HG02763 (cell line): ENCODE measurements at regions not wholly inside any gene's neighbourhood (a gene's known extent, or its start where the extent isn't known, plus 50 kb on each side); places are given as distances from the start of the nearest gene placed in this dataset.

Experiments
- ATAC-seq: cut with Tn5 transposase; IDR thresholded peaks from one replicate; pipeline ENCODE4 v1.9.1; 2021; ENCODE audit warnings: mild to moderate bottlenecking, moderate library complexity; ENCODE audit not compliant: unreplicated experiment

DNA sequence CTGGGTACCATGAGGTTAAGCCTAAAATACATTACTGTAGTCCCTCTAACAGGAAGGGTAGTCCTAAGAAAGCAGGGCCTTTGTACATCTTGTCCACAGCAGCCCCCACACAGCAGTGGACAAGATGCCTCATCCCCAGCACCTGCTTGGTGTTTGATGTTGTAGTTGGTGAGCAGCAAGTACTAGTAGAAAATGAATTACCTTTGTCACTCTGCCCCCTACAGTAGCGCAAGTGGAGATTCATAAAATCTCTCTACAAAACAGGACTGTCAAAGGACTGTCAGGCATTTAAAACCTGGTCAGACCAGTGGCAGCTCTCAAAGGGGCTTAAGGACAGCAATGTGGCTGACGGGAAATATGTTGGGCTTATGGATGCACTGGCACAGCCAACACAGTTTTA, 122.5 kb downstream of the TMEM174 start:
- no peak for ATAC-seq

DNA sequence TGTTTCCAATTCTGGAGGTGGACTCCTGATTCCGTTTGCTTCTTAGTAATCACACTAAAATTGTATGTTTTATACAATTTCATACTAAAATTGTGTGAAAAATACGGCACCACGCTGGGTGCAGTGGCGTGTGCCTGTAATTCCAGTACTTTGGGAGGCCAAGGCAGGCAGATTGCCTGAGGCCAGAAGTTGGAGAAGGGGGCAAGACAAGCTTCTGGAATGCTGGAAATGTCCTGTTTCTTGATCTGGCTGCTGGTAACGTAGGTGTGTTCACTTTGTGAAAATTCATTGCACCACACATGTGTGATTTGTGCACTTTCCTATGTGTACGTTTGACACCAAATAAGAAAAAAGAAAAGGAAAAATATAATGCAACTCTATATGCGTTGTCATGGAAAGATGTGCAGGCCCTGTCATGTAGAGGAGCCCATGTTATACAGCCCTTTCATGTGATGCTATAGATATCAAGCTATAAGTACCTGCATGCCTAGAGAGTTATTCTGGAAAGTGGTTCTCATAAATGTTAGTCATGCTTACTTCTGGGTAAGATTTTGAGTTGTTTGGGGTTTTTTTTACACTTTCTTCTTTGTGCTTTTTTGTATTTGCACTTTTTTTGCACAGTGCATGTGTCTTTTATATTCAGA, 119.9 kb downstream of the TMEM174 start:
- ATAC-seq: no peak

DNA sequence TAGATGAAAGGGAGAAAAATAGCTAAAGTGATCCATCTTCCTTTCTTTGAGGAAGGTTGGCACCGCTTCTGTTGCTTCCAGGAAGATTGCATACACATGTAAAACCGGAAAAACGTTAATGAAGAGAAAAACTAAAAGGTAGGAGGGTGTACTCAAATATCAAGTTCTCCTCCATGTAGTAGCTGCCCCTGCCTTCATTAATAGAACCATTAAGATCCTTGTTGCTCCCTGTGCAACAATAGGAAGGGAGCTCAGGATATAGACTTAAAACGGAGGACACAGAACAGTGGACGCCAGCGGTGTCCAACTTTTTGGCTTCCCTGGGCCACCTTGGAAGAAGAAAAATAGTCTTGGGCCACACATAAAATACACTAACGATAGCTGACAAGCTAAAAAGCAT, 118.9 kb downstream of the TMEM174 start:
- ATAC-seq: no peak

DNA sequence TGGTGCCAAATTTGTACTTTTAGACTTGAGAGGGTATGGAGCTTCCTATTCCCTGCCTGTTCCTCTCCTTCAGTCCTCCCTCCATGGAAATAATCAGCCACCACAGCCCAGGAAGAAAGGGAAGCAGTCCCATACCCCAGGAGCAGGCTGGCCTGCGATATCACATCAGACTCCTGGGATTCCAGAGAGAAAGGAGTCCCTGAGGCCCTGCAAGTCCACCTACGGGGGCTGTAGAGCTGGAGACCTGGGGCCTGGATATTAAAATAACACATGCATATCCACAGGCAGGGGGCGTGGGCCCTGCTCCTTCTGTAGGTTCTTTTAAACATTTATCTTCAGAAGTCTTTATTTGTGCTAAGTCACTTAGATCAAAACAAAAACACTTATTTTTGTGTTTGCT, 117.2 kb downstream of the TMEM174 start:
- ATAC-seq: no peak

DNA sequence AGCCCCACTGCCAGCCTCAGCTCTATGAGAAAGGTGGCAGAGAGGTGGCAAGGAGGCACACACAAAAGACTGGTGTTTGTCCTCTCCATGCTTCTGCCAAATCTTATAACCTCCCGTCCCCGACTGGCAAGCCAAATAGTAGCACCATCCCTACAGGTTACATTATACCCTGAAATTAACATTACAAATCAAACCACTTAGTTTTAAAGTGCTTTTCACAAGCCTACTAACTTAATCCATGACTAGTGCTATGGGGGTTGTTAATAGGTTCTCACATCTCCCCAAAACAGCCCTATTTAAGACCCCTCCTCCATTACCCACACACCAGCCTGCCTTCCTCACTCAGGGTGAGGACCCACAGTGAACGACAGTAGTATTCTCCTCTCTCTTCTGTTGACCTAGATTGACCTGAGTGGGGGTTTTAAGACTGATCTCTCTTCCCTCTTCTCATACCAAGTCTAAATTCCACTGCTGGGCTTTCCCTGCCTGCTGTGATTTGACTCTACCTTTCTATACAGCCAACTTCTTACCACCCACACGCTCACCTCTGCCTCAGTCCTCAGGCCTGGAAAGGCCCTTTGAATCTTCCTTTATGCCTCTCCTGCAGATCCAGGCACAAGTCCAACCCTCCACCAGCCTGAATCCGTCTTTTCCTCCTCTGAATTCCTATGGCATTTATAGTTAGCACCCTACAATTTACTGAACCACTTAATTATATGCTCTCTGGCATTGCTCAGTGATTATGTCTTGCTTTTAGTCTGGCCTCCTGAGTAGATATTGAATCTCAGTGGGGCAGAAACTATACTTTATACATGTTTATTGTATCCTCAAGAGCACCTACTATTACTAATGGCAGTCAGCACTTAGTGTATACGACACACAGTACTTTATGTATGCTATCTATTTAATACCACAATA, 116.1 kb downstream of the TMEM174 start:
- ATAC-seq: no peak

DNA sequence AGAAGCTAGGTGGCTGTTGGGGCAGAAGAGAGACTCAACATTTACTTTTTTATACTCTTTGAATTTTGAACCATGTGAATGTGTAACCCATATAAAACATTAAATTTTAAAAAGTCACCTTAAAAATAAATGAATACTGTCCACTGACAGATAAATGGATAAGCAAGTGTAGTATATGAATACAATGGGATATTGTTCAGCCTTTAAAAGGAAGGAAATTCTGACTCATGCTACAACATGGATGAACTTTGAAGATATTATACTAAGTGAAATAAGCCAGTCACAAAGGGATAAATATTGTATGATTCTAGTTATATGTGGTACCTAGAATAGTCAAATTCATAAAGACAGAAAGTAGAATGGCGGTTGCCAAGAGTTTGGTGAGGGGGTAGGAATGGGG, 113.9 kb downstream of the TMEM174 start:
- ATAC-seq: no peak

DNA sequence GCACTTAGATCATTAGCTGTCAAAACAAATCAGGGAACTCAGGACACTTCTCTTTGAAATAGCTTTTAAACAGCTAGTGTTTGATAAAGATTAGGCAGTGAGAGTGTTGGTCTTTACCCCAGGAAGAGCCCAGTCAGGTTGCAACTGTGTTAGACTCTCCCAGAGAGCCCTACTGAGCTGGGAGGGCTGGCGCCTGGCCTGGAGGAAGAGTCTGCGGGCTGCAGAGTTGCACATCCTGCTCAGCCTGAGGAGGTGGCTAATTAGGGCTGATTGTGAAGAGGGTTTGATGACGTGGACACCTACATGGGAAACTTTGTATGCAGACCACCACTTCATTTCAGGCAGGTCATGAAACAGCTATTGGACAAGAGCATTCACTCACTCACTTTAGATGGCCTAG, 112.0 kb downstream of the TMEM174 start:
- ATAC-seq: no peak

DNA sequence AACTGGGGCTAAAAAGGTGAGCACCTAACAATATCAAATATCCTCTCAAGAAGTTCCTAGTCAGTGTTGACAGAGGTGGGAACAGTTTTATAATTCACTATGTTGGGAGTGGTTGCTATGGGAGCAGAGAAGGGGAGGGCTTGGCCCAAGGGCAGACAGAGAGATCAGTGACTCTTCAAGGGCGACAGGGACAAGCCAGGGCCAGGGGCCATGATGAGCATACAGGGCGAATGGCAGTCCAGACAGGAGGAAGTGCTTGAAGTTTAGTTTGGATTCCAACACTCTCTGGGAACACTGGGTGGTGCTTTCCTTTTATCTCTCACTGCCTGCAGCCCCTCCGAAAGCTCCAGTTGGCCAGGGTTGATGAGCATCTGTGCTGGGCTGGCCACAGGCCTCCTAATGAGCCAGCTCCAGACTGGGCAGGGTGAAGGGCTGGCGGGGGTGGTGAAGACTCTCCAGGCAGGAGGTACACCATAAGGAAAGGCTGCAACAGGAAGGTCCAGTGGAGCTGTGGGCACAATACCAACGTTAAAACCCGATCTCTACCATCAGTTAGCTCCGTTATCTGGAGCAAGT, 111.3 kb downstream of the TMEM174 start:
- no peak for ATAC-seq

DNA sequence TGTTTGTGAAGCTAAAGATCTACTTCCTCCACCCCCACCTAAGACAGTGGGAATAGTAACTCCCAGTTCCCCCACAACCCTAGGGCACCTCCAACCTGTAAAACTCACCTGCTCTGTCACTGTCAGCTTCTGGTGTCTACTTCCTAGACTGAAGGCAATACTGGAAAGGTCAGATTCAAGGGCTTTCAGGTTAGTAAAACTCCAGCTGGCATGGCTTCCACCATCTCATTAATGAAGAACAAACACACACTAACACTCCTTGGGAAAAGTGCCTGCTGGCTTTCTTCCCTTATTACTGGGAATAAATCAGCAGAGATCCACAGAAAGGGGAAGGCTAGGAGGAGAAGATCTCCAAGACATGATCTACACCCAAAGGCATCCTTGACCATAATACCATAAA, 109.9 kb downstream of the TMEM174 start:
- no peak for ATAC-seq

DNA sequence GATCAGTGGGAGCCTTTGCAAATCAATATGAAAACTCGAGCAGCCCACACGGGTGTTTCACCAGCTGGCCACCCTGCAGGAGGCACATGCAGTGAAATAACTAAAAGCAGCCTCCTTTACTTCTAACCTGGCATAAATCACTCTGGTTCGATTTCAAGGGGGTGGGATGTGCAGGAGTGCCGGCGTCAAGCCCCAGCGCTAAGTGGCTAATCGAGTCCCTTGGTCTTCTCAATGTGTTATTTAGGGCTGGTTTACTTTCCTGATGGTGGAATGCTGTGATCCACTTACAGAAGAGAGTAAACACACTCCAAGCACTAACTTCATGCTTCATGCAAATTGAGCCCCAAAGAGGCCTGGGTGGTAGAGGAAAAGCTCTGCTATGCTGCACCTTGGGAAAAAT, 109.4 kb downstream of the TMEM174 start:
- ATAC-seq: no peak

DNA sequence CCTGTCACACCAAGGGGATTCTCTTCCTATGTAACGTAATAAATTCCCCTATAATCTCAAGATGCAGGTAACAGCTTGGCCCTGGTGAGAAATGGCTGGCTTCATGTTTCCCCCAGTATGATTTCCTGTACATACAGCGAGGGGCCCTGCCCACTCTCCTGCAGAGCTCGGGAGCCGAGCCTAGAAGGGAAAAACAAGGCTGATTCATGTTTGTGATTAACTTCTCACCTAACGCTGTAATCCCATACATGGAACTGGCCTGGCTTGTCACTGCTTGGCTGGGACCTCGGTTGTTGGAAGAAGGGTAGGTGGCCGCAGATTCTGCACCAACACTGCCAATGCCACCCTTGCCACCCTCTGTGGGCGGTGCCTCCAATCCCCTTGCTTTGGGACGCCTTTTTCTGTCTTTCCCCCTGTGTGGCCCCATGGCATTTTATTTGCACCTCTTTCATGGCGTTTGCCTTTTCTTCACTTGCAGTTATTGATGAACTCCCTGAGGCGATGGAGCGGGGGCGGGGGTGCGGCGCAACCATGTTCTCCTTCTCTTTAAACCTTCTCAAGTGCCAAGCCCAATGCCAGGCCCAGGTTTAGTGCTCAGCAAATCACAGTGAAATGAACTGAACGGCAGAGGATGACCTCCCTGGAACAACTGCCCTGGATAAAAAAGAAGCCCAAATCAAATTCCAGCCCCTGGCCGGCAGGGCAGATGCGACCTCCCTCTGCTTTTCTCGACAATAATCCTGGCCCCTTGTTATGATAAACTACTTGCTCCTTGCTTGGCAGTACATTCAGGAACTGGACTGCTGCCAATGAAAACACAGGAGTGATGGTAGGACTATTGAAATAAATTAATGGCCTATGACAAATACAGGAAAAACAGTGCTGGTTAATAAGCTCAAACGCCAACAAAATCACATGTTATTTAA, 108.1 kb downstream of the TMEM174 start:
- ATAC-seq: no peak

DNA sequence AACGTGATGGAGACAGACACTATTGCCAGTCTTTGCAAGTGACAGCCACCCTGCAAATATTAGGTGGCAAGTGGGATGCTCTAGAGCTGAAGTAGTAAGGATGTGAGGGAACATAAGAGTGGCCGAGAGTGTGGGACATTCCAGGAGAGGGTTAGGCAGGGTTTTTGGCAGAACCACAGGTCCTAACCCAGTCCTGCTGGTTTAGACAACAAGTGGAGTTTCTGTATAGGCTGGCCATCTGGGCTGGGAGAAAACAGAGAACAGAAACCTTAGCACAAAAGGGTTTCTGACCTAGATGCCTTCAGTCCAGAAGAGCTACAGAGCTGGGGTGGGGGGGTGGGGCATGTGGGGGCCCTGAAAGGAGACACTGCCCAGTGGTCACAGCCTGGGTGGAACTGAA, 107.4 kb downstream of the TMEM174 start:
- no peak for ATAC-seq

DNA sequence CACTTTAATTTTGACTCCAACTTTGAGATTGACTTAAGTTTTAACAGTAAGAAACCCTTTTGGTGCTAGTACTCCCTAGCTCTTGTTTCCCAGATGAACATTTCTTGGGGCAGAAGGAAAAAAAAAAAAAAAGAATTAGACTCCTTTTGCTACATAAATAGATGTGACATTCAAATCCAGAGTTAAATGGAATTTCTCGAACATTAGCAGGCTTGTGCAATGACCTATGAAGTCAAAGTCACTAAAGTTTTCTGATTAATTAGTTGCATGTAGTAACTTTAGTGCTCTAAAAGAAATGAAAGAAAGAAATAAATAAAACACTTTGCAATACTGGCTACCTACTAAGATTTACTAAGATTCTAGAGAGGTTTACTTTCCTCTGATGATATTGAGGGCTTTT, 106.8 kb downstream of the TMEM174 start:
- ATAC-seq: no peak

DNA sequence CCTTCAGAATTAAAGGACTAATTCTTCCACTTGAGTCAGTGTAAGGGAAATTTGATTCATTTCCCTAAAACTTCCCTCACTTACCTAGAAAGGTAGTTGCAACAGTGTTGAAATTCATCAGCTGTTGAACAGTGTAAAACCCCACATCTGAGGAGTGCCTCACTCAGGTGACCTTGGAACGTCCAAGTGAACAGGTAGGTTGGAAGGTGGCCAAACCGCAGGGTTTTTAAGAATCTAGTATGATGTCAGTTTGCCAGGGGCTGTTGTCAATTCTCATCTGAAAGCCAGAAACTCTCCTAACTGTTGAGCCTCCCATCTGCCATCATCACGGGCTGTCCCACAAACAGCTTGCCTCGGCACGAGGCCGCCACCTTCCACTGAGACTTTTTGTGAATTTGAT, 105.7 kb downstream of the TMEM174 start:
- no peak for ATAC-seq

DNA sequence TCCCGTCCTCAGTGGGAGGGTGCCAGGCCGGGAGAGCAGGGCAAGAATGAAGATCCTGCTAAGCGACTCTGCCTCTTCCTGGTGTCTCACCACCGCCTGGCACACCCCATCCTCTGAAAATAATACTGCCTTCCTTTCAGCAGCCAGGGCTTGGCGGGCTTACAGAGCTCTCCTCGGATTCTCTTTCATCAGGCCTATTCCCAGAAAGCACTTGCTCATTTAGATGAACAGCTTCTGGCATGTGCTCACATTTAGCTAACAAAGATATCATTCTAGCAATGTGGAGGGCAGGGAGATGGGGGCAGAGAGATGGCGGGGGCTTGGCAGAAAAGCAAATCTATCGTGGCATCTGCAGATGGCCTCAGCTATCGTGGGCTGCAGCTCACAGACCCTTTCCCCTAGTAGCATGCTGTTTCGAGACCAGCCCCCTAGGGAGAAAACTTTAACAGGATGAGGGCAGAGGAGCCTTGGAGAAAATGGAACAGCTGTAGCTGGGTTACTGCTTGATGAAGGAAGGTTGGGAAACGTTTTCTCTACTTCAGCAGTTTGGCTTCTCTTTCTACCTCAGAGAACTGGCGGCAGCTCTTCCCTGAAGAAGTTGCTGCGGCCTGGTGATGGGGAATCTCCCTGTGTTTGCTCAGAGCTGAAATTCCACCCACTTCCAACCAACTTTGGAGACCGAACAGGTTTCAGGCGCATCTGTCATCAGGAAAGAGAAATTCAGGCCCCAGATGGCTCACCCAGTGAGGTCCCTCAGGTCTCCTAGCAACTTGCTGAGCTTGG, 102.1 kb downstream of the TMEM174 start:
- no peak for ATAC-seq

DNA sequence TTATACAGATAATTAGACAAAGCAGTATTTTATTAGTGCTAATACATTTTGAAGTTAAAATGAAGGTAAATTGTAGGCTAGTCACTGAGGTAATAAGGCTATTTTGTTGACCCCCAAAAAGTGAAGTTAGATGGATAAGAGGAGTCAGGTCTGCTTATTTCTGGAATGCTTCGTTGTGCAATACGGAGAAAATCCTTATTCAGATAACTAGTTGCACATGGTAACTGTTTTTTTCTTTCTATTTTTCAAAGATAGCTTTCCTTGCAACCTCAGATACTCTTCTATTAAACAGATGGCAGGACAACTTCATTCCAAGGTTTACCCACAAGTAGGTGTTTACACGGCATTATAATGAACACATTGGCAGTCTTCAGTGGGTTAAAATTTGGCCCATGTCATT, 101.1 kb downstream of the TMEM174 start:
- ATAC-seq: no peak

DNA sequence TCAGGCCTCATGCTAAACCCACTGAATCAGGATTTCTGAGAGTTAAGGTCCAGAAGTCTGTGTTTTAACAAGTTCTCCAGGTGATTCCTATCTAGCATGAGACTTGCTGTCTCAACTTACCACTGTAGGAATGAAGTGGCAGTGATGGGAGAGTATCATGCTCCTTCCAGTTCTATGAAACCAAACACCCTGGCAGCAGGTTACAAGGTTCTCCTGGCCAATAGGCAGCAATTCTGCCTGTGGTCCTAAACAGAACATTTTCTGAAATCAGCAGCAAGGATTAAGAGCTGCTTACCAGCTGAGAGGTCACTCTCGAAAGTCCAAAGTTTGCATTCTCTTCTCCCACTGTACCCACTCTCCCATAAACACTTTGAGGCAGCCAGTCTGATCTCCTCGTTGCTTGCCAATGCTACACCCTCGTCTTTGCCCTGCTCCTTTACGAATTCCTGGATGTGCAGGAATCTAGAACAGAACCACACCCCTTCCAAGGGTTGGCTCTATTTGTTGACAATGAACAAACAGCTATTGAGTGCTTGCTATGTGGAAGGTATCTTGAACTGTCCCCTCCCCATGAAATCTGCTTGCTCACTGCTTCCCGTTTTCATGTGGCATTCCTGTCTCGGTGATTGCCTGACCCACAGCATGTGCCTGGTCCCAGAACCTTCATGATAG, 100.5 kb downstream of the TMEM174 start:
- ATAC-seq: no peak

DNA sequence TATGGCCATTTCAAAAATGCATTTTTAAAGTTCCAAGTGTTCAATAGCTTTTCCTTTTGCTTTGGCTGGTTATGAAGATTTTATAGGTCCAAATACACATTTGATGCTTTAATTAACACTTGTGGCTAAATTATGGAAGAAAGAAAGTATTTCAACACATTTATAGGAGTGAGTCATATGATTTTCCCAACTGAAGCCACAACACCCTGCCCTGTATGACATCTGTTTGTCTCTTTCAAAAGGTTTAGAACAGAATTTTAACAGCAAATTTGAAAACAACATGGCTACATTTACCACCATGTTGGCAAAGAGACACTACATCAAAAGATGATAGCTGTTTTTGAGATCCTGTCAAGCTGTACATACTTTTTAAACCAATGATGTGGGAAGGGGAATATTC, 99.4 kb downstream of the TMEM174 start:
- no peak for ATAC-seq

DNA sequence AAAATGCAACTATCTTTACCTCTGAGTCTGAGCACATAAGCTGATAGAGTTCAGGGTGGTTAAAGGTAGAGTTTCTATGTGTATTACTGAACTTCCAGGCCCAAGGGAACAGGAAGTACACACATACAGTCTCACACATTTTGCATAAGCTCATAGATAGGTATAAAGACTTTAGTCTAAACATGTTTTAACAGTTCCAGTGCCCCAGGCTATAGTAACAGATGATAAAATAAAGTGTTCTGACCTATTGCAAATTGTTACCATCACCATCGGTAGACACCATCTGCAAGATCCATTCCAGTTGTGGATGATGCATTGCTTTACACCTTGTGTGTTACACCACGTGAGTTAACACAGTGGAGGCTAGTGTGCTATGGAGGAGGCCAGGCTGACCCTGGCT, 95.8 kb downstream of the TMEM174 start:
- no peak for ATAC-seq
